ENCODE measurements at regions not wholly inside any gene's neighbourhood (a gene's known extent, or its start where the extent isn't known, plus 50 kb on each side); places are given as distances from the start of the nearest gene placed in this dataset.

GRCh38 chr3:88947013-88947412 is 160.4 kb upstream of the EPHA3 start:
- TF ChIP-seq, protein P1, sequence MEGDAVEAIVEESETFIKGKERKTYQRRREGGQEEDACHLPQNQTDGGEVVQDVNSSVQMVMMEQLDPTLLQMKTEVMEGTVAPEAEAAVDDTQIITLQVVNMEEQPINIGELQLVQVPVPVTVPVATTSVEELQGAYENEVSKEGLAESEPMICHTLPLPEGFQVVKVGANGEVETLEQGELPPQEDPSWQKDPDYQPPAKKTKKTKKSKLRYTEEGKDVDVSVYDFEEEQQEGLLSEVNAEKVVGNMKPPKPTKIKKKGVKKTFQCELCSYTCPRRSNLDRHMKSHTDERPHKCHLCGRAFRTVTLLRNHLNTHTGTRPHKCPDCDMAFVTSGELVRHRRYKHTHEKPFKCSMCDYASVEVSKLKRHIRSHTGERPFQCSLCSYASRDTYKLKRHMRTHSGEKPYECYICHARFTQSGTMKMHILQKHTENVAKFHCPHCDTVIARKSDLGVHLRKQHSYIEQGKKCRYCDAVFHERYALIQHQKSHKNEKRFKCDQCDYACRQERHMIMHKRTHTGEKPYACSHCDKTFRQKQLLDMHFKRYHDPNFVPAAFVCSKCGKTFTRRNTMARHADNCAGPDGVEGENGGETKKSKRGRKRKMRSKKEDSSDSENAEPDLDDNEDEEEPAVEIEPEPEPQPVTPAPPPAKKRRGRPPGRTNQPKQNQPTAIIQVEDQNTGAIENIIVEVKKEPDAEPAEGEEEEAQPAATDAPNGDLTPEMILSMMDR (IDR thresholded peaks at IDR 0.05) = no peak
- TF ChIP-seq POLR2AphosphoS5 (IDR thresholded peaks at IDR 0.05; ENCODE audit: low read depth, low read length) (no peak), REST (IDR thresholded peaks at IDR 0.05; ENCODE audit: insufficient read depth in 1 of 2, low read depth in 2 of 2, low read length in 1 of 2) (no peak), SIN3A (IDR thresholded peaks at IDR 0.05; ENCODE audit: borderline replicate concordance, insufficient read depth, low read depth, low read length) (no peak)

All from Panc1 (cell line).